GM06990 (cell line): ENCODE measurements at regions not wholly inside any gene's neighbourhood (a gene's known extent, or its start where the extent isn't known, plus 50 kb on each side); places are given as distances from the start of the nearest gene placed in this dataset.
"Not testable (repeated sequence)": the region's sequence is repeated elsewhere in the genome, so short reads cannot be mapped to it uniquely, and the experiment has no call there.

ENCODE experiments used
- DNase-seq: peaks from one replicate; pipeline ENCODE4 v3.0.0-alpha.2; 2011; ENCODE audit not compliant: insufficient read length; ENCODE audit errors: extremely low read depth
- H3K27me3 ChIP-seq: replicated peaks from 2 replicates; pipeline ENCODE4 v1.6.0; 2011; ENCODE audit warnings: low read length; ENCODE audit not compliant: control insufficient read depth, insufficient read depth
- H3K36me3 ChIP-seq: 2 replicates; pipeline ENCODE4 v1.5.1; 2011; ENCODE audit warnings: low read length; ENCODE audit not compliant: control insufficient read depth, insufficient read depth
- H3K4me3 ChIP-seq: replicated peaks from 2 replicates; pipeline ENCODE4 v1.5.1; 2011; ENCODE audit warnings: low read depth, mild to moderate bottlenecking, control low read depth, low read length
- CTCF ChIP-seq: IDR thresholded peaks from 2 replicates; pipeline ENCODE4 v1.5.1; 2011; ENCODE audit warnings: low read length, control low read depth, mild to moderate bottlenecking, inconsistent platforms; ENCODE audit not compliant: insufficient read depth, poor library complexity, severe bottlenecking

- H3K4me3 ChIP-seq, H3K36me3 ChIP-seq, DNase-seq, H3K27me3 ChIP-seq: not testable (repeated sequence)
Observed at GRCh38 chr17:15802917-15803316, 70.8 kb downstream of the TBC1D26 start.

DNA sequence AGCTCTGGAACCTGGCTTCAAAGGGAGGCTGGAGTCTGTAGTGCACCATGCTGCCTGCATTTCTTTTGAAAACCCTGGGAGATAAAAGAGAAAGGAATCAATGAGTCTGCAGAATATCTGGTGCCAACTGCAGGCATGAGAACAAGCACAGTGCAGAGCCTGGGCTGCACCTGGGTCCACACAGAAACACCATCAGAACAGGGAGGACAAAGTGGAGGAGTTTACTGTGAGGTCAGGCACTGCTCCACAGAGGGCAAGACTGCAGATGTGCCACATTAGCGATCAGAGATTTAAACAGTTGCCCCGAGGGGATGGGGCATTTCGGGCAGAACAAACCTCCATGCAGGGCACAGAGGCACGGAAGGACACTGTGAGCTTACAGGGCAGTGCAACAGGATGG is 74.7 kb downstream of the TBC1D26 start:
- DNase-seq, H3K36me3 ChIP-seq, H3K27me3 ChIP-seq, H3K4me3 ChIP-seq: not testable (repeated sequence)

DNA sequence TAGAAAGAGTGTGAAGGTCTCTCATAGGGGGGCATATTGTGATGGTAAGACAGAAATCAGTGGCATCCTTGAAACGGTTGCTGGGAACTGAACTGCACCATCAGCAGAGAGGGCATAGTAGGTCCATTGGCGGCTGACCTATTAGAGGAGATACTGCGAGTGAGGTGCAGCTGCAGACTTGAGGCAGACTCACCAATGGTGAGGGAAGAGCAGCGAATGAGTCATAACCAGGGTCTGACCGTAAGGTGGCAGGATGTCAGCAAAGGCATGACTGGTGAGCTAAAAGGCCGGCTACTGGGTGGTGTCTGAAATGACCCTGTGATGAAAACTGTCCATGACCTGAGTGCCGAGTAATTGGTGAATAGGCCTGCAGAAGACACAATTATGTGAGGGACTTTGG is 81.3 kb downstream of the TBC1D26 start:
- DNase-seq, H3K27me3 ChIP-seq, H3K36me3 ChIP-seq, H3K4me3 ChIP-seq: not testable (repeated sequence)

DNA sequence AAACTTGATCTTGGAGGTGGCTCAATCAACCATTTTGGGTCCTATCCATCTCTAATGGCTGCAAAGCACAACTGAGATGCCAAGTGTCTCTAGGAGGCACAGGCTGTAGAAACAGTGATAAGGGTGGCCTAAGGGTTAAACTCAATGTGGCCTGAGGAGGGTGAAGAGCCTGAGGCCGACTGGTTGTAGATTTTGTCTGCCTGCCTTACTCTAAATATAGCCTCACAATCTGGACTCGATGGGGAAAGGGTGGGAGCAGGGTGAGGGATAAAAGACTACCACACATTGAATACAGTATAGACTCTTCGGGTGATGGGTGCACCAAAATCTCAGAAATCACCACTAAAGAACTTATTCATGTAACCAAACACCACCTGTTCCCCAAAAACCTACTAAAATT is 81.9 kb downstream of the TBC1D26 start:
- DNase-seq, H3K36me3 ChIP-seq, H3K27me3 ChIP-seq, H3K4me3 ChIP-seq: not testable (repeated sequence)

- DNase-seq = not testable (repeated sequence)
Observed at GRCh38 chr17:15817861-15818260, 85.8 kb downstream of the TBC1D26 start.

GRCh38 chr17:15822280-15822679 is 90.2 kb downstream of the TBC1D26 start:
- H3K27me3 ChIP-seq, H3K4me3 ChIP-seq, H3K36me3 ChIP-seq, DNase-seq: not testable (repeated sequence)

More at GRCh38 chr17:15817861-15818260, 85.8 kb downstream of the TBC1D26 start:
- H3K4me3 ChIP-seq, H3K27me3 ChIP-seq, H3K36me3 ChIP-seq: not testable (repeated sequence)

DNA sequence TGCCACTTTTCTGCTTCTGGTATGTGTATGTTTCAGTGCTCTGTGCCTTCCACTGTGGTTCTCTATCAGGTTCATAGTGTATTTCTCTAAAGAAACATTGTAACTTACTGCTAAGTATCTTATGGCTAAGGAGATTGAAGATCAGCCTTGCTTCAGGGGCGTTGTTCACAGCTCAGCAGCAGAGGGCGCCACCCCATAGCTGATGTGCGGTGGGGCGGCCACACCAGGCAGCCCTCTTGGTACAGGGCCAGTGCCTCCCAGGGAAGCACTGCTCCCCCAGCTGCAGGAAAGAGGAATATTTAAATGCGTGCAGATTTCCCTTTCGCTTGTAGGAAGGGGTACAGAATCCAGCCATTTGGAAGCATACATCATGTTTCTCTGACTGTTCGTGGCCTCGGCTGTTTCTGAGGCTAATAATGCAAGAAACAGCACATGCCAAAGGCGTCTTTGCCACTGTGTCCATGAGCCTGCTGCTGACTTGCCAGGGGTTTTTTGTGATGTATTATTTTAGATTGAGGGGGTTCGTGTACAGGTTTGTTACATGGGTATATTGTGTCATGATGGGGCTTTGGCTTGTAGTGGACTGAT is 96.7 kb downstream of the TBC1D26 start:
- H3K36me3 ChIP-seq, H3K4me3 ChIP-seq, H3K27me3 ChIP-seq: not testable (repeated sequence)
- TF ChIP-seq CTCF = peak; percentile 65
- peak; percentile 49 for DNase-seq

- H3K27me3 ChIP-seq, H3K36me3 ChIP-seq, DNase-seq, H3K4me3 ChIP-seq: not testable (repeated sequence)
Observed at GRCh38 chr17:15830221-15830620, 98.1 kb downstream of the TBC1D26 start.

DNA sequence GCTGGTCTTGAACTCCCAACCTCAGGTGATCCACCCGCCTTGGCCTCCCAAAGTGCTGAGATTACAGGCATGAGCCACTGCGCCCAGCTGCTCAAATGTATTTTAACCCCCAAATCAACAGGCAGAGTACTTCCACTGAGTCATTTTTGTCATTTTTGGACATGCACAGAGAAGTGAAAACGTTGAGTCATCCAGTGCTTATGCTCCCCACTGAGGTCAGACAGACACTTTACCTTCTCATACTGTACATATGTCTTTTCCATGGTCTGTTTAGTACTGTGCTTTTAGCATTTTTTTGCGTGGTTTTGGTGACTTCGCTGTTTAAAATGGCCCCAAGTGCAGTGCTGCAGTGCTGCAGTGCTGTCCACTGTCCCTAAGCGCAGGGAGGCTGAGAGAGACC is 99.1 kb downstream of the TBC1D26 start:
- DNase-seq = peak; percentile 85
- H3K27me3 ChIP-seq, H3K36me3 ChIP-seq, H3K4me3 ChIP-seq: not testable (repeated sequence)

- not testable (repeated sequence) for DNase-seq, H3K36me3 ChIP-seq, H3K4me3 ChIP-seq, H3K27me3 ChIP-seq
Observed at GRCh38 chr17:15832921-15833480, 100.9 kb downstream of the TBC1D26 start.

GRCh38 chr17:15833890-15834289 is 101.8 kb downstream of the TBC1D26 start:
- not testable (repeated sequence) for H3K27me3 ChIP-seq, DNase-seq, H3K4me3 ChIP-seq, H3K36me3 ChIP-seq

DNA sequence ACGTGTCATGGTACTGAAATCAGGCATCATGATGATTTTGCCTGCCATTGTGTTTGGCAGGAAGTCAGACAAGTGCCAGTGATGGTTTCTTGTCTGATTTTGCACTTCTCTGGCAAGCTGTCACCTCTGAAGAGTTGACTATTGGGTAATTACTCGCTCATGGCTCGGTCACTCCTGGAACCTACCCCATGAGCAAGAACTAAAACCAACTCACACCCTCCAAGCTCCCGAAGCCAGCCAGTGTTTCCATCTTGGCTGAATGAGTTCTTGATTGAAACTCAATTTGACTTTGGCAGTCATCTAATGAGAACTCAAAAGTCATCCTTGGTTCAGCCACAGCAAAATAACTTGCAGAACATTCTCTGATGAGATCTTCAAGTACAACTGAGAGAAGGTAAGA is 103.4 kb downstream of the TBC1D26 start:
- H3K36me3 ChIP-seq, DNase-seq, H3K4me3 ChIP-seq, H3K27me3 ChIP-seq: not testable (repeated sequence)

- DNase-seq, H3K27me3 ChIP-seq, H3K36me3 ChIP-seq, H3K4me3 ChIP-seq: not testable (repeated sequence)
Observed at GRCh38 chr17:15836249-15836982, 104.3 kb downstream of the TBC1D26 start.
